ENCODE measurements at regions not wholly inside any gene's neighbourhood (a gene's known extent, or its start where the extent isn't known, plus 50 kb on each side); places are given as distances from the start of the nearest gene placed in this dataset.

GRCh38 chr9:18357321-18357720 is 116.6 kb upstream of the ADAMTSL1 start:
- H3K27me3 ChIP-seq (ENCODE audit: insufficient read depth, poor library complexity, severe bottlenecking) = no peaks in the 10 kb centered on the region
- no peak for TF ChIP-seq CTCF (IDR thresholded peaks at IDR 0.05; ENCODE audit: poor library complexity, severe bottlenecking)
- H3K4me3 ChIP-seq (ENCODE audit: severe bottlenecking) = no peak overlapping the region
- DNase-seq (ENCODE audit: low spot score) = no peak
- no peak for ATAC-seq (ENCODE audit: low read depth)
- no peaks in the 10 kb centered on the region for H3K4me1 ChIP-seq (ENCODE audit: insufficient read depth, poor library complexity, severe bottlenecking)
- no peaks in the 10 kb centered on the region for H3K36me3 ChIP-seq (ENCODE audit: low read depth)
- H3K9me3 ChIP-seq (ENCODE audit: severe bottlenecking) = no peaks in the 10 kb centered on the region
- H3K27ac ChIP-seq (ENCODE audit: poor library complexity, severe bottlenecking) = no peak overlapping the region

GRCh38 chr9:18358325-18358724 is 115.6 kb upstream of the ADAMTSL1 start:
- Histone ChIP-seq H3K9me3 (ENCODE audit: severe bottlenecking) (no peaks in the 10 kb centered on the region), H3K4me3 (ENCODE audit: severe bottlenecking) (no peak overlapping the region), H3K27ac (ENCODE audit: poor library complexity, severe bottlenecking) (no peak overlapping the region), H3K4me1 (ENCODE audit: insufficient read depth, poor library complexity, severe bottlenecking) (no peaks in the 10 kb centered on the region), H3K27me3 (ENCODE audit: insufficient read depth, poor library complexity, severe bottlenecking) (no peaks in the 10 kb centered on the region), H3K36me3 (ENCODE audit: low read depth) (no peaks in the 10 kb centered on the region)
- DNase-seq (ENCODE audit: low spot score) = no peak
- ATAC-seq (ENCODE audit: low read depth) = no peak
- no peak for TF ChIP-seq CTCF (IDR thresholded peaks at IDR 0.05; ENCODE audit: poor library complexity, severe bottlenecking)

- Histone ChIP-seq H3K4me1 (ENCODE audit: insufficient read depth, poor library complexity, severe bottlenecking) (no peaks in the 10 kb centered on the region), H3K27ac (ENCODE audit: poor library complexity, severe bottlenecking) (no peak overlapping the region), H3K27me3 (ENCODE audit: insufficient read depth, poor library complexity, severe bottlenecking) (no peaks in the 10 kb centered on the region), H3K4me3 (ENCODE audit: severe bottlenecking) (no peak overlapping the region), H3K36me3 (ENCODE audit: low read depth) (no peaks in the 10 kb centered on the region), H3K9me3 (ENCODE audit: severe bottlenecking) (no peaks in the 10 kb centered on the region)
- DNase-seq (ENCODE audit: low spot score) (no peak), ATAC-seq (ENCODE audit: low read depth) (no peak)
- no peak for TF ChIP-seq CTCF (IDR thresholded peaks at IDR 0.05; ENCODE audit: poor library complexity, severe bottlenecking)
Observed at GRCh38 chr9:18359335-18359734, 114.6 kb upstream of the ADAMTSL1 start.

GRCh38 chr9:18360005-18360404 is 113.9 kb upstream of the ADAMTSL1 start:
- ATAC-seq (ENCODE audit: low read depth) (no peak), DNase-seq (ENCODE audit: low spot score) (no peak)
- Histone ChIP-seq H3K4me1 (ENCODE audit: insufficient read depth, poor library complexity, severe bottlenecking) (no peaks in the 10 kb centered on the region), H3K4me3 (ENCODE audit: severe bottlenecking) (no peak overlapping the region), H3K27me3 (ENCODE audit: insufficient read depth, poor library complexity, severe bottlenecking) (no peaks in the 10 kb centered on the region), H3K9me3 (ENCODE audit: severe bottlenecking) (no peaks in the 10 kb centered on the region), H3K36me3 (ENCODE audit: low read depth) (no peaks in the 10 kb centered on the region), H3K27ac (ENCODE audit: poor library complexity, severe bottlenecking) (no peak overlapping the region)
- no peak for TF ChIP-seq CTCF (IDR thresholded peaks at IDR 0.05; ENCODE audit: poor library complexity, severe bottlenecking)

- Histone ChIP-seq H3K27ac (ENCODE audit: poor library complexity, severe bottlenecking) (no peak overlapping the region), H3K4me3 (ENCODE audit: severe bottlenecking) (no peak overlapping the region), H3K4me1 (ENCODE audit: insufficient read depth, poor library complexity, severe bottlenecking) (no peaks in the 10 kb centered on the region), H3K27me3 (ENCODE audit: insufficient read depth, poor library complexity, severe bottlenecking) (no peaks in the 10 kb centered on the region), H3K36me3 (ENCODE audit: low read depth) (no peaks in the 10 kb centered on the region), H3K9me3 (ENCODE audit: severe bottlenecking) (no peaks in the 10 kb centered on the region)
- ATAC-seq (ENCODE audit: low read depth) (no peak), DNase-seq (ENCODE audit: low spot score) (no peak)
- TF ChIP-seq CTCF (IDR thresholded peaks at IDR 0.05; ENCODE audit: poor library complexity, severe bottlenecking) = no peak
Observed at GRCh38 chr9:18361646-18362045, 112.3 kb upstream of the ADAMTSL1 start.

Data from RWPE2 (cell line).